HG03342 (cell line): ENCODE measurements at regions not wholly inside any gene's neighbourhood (a gene's known extent, or its start where the extent isn't known, plus 50 kb on each side); places are given as distances from the start of the nearest gene placed in this dataset.
"Not testable (repeated sequence)": the region's sequence is repeated elsewhere in the genome, so short reads cannot be mapped to it uniquely, and the experiment has no call there.

ENCODE experiments used
- ATAC-seq: cut with Tn5 transposase; IDR thresholded peaks from one replicate; pipeline ENCODE4 v1.9.1; 2021; ENCODE audit warnings: mild to moderate bottlenecking, moderate library complexity; ENCODE audit not compliant: unreplicated experiment

- no peak for ATAC-seq
Observed at GRCh38 chrX:18102006-18102405, 118.7 kb downstream of the BEND2 start.

- ATAC-seq: no peak
Observed at GRCh38 chrX:18101087-18101486, 119.6 kb downstream of the BEND2 start.

- no peak for ATAC-seq
Observed at GRCh38 chrX:18099745-18100144, 120.9 kb downstream of the BEND2 start.

GRCh38 chrX:18098763-18099162 is 121.9 kb downstream of the BEND2 start:
- no peak for ATAC-seq

- no peak for ATAC-seq
Observed at GRCh38 chrX:18076434-18076833, 144.3 kb downstream of the BEND2 start.

- ATAC-seq: no peak
Observed at GRCh38 chrX:18075603-18076002, 145.1 kb downstream of the BEND2 start.

GRCh38 chrX:18068045-18068444 is 152.6 kb downstream of the BEND2 start:
- not testable (repeated sequence) for ATAC-seq

- ATAC-seq: no peak
Observed at GRCh38 chrX:18065956-18066355, 154.7 kb downstream of the BEND2 start.

- ATAC-seq: no peak
Observed at GRCh38 chrX:18051690-18052089, 169.0 kb downstream of the BEND2 start.

GRCh38 chrX:18047491-18047890 is 173.2 kb downstream of the BEND2 start:
- no peak for ATAC-seq

GRCh38 chrX:18045436-18045835 is 175.2 kb downstream of the BEND2 start:
- no peak for ATAC-seq

GRCh38 chrX:18042776-18043175 is 177.9 kb downstream of the BEND2 start:
- ATAC-seq: no peak

GRCh38 chrX:18041656-18042055 is 179.0 kb downstream of the BEND2 start:
- ATAC-seq: no peak

GRCh38 chrX:18039023-18039422 is 177.9 kb upstream of the RAI2 start:
- ATAC-seq: no peak

GRCh38 chrX:18036394-18036793 is 175.3 kb upstream of the RAI2 start:
- no peak for ATAC-seq

GRCh38 chrX:18034945-18035344 is 173.8 kb upstream of the RAI2 start:
- ATAC-seq: no peak

- ATAC-seq: no peak
Observed at GRCh38 chrX:18034504-18034903, 173.4 kb upstream of the RAI2 start.

GRCh38 chrX:18032486-18033221 is 171.6 kb upstream of the RAI2 start:
- no peak for ATAC-seq

GRCh38 chrX:18031726-18032375 is 170.8 kb upstream of the RAI2 start:
- no peak for ATAC-seq

- ATAC-seq: not testable (repeated sequence)
Observed at GRCh38 chrX:18030656-18031055, 169.6 kb upstream of the RAI2 start.

- ATAC-seq: no peak
Observed at GRCh38 chrX:18026166-18026565, 165.1 kb upstream of the RAI2 start.

- ATAC-seq: no peak
Observed at GRCh38 chrX:18017411-18017810, 156.3 kb upstream of the RAI2 start.

GRCh38 chrX:18016941-18017340 is 155.8 kb upstream of the RAI2 start:
- ATAC-seq: no peak
